GM21423 (cell line): ENCODE measurements at regions not wholly inside any gene's neighbourhood (a gene's known extent, or its start where the extent isn't known, plus 50 kb on each side); places are given as distances from the start of the nearest gene placed in this dataset.
"Not testable (repeated sequence)": the region's sequence is repeated elsewhere in the genome, so short reads cannot be mapped to it uniquely, and the experiment has no call there.

Experiments used
- ATAC-seq: cut with Tn5 transposase; IDR thresholded peaks from one replicate; pipeline ENCODE4 v1.9.1; 2021; ENCODE audit warnings: mild to moderate bottlenecking, moderate library complexity; ENCODE audit not compliant: unreplicated experiment

DNA sequence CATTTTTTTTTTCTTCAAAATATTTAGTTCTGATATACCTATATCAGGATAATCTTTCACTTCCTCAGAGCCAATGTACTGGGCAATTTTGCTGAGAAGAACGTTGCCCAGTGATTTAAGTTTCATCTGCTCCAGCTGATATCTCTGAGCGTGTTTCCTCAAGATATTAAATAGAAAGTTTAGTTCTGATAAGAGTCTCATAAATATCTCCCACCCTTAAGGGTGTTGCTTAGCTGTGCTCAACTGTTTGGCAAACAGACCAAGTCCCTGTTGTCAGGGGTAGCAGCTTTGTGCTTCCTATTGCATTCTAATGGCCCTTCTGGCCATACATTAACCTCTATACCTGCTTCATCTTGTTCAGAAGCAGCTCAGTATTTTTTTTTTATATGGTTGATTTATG, 84.7 kb upstream of the GPR141 start:
- no peak for ATAC-seq

GRCh38 chr7:37601321-37601720, 82.2 kb upstream of the GPR141 start:
- no peak for ATAC-seq

GRCh38 chr7:37604078-37604477, 79.5 kb upstream of the GPR141 start:
- ATAC-seq, result no peak

DNA sequence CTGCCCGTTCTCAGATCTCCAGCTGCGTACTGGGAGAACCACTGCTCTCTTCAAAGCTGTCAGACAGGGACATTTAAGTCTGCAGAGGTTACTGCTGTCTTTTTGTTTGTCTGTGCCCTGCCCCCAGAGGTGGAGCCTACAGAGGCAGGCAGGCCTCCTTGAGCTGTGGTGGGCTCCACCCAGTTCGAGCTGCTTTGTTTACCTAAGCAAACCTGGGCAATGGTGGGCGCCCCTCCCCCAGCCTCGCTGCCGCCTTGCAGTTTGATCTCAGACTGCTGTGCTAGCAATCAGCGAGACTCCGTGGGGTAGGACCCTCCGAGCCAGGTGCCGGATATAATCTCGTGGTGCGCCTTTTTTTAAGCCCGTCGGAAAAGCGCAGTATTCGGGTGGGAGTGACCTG, 66.2 kb upstream of the GPR141 start:
- ATAC-seq, result not testable (repeated sequence)

DNA sequence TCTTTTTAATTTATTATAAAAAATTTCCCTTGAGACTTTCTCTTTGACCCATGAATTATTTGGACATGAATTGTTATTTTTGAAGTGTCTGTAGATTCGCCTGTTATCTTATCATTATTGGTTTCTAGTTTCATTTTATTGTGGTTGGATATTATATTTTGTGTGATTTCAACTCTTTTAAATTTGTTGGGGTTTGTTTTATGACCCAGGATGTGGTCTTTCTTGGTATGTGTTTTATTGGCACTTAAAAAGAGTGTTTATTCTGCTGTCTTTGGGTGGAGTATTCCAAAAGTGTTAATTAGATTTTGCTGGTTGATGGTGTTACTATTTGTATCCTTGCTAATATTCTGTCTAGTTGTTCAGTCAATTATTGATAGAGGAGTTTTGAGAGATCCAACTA, 50.5 kb upstream of the GPR141 start:
- ATAC-seq, result no peak
